ENCODE measurements at regions not wholly inside any gene's neighbourhood (a gene's known extent, or its start where the extent isn't known, plus 50 kb on each side); places are given as distances from the start of the nearest gene placed in this dataset.

DNA sequence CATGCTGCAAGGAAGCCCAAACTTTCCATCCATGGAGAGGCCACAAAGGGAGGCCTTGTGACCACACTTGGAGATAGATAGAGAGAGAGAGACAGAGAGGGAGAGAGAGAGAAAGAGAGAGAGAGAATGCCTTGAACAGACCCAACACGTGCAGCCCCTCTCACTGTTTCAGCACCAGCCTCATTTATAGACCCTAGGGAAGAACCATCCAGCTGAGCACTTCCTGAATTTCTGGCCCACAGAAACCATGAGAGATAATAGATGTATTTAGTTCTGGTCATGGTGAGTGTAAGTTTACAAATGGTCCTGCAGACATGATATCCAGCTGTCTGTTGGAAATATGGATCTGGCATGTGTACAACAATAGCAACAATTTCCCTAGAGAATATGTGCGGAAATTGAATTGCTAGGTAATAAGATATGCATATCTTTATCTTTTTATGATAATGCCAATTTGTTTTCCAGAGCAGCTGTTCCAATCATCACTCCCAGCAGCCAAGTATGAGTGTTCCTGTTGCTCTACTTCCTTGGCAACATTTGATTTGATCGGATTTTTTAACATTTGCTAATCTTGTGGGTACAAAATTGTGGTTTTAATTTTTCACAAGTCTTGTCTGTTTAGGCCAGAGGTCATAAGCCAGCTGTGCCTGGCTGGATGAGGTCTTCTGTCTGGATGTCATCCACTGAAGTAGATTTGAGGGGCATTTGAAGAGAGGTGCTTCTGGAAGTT, 217.3 kb upstream of the IL12B start:
- no peak overlapping the region for H3K4me3 Mint-ChIP-seq
- H3K27me3 Mint-ChIP-seq: peaks cover 16% of the 10 kb centered on the region
- H3K36me3 Mint-ChIP-seq: no peaks in the 10 kb centered on the region
- ATAC-seq: no peak
- H3K4me1 Mint-ChIP-seq: no peaks in the 10 kb centered on the region
- CTCF ChIA-PET: no interaction called here
- no peak for DNase-seq
- H3K9me3 Mint-ChIP-seq (ENCODE audit: low read depth): no peaks in the 10 kb centered on the region
- no peak overlapping the region for H3K27ac Mint-ChIP-seq

DNA sequence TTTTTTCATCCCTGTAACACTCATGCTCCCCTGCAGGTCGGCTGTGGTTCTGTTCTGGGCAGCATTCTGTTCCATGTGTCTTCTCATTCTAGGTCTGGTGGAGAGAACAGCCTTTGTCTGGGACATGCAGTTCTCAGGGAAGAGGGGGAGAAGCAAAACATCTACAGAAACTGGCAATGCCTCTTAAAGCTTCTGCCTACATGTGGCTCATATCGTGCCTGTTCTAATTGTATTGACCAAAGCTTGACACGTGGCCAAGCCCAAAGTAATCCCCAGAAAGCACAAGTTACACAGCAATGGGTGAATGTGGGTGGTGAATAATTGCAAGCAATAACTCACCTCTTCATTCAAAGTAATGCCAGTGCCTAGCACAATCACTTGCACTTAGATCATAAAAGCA, 218.2 kb upstream of the IL12B start:
- DNase-seq (no peak), ATAC-seq (no peak)
- peaks cover 22% of the 10 kb centered on the region for H3K27me3 Mint-ChIP-seq
- H3K9me3 Mint-ChIP-seq (ENCODE audit: low read depth): no peaks in the 10 kb centered on the region
- H3K27ac Mint-ChIP-seq: no peak overlapping the region
- H3K36me3 Mint-ChIP-seq: no peaks in the 10 kb centered on the region
- CTCF ChIA-PET: no interaction called here
- H3K4me1 Mint-ChIP-seq: no peaks in the 10 kb centered on the region
- H3K4me3 Mint-ChIP-seq: no peak overlapping the region

DNA sequence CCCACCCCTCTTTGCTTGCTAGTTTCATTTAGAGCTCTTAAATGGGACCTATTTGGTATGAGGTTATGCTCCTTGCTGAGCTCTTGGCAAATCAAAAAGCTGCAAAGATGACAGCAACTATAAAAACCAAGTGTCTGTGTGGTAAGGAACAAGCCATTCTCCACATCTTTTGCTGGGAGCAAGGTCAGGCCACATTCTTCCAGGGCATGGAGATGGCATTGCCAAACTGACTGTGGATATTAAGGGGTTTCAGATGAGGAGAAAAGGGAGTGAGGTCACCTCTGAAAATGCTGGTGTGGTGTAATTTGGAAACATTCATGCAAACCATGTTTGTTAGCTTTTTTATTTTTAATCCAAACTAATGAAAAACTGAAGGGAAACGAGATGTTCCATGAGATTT, 218.8 kb upstream of the IL12B start:
- no peak overlapping the region for H3K4me3 Mint-ChIP-seq
- DNase-seq: no peak
- H3K4me1 Mint-ChIP-seq: no peaks in the 10 kb centered on the region
- H3K36me3 Mint-ChIP-seq: no peaks in the 10 kb centered on the region
- peaks cover 23% of the 10 kb centered on the region for H3K27me3 Mint-ChIP-seq
- ATAC-seq: no peak
- H3K9me3 Mint-ChIP-seq (ENCODE audit: low read depth): no peaks in the 10 kb centered on the region
- CTCF ChIA-PET: no interaction called here
- H3K27ac Mint-ChIP-seq: no peak overlapping the region

DNA sequence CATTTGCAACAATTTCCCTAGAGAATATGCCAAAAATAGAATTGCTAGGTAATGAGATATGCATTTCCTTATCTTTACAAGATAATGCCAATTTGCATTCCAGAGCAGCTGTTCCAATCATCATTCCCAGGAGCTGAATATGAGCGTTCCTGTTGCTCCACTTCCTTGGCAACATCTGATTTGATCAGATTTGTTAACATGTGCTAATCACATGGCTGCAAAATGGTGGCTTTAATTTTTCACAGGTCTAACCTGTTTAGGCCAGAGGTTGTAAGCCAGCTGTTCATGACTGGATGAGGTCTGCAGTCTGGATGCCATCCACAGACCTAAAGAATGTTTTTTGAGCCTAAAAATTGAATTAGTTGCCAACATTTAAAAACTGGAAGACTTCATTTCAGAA, 220.7 kb upstream of the IL12B start:
- ATAC-seq (no peak), DNase-seq (no peak)
- Mint-ChIP-seq H3K27me3 (peaks cover 30% of the 10 kb centered on the region), H3K27ac (no peak overlapping the region), H3K9me3 (ENCODE audit: low read depth) (no peaks in the 10 kb centered on the region), H3K4me3 (no peak overlapping the region), H3K4me1 (no peaks in the 10 kb centered on the region), H3K36me3 (no peaks in the 10 kb centered on the region)
- CTCF ChIA-PET: no interaction called here

DNA sequence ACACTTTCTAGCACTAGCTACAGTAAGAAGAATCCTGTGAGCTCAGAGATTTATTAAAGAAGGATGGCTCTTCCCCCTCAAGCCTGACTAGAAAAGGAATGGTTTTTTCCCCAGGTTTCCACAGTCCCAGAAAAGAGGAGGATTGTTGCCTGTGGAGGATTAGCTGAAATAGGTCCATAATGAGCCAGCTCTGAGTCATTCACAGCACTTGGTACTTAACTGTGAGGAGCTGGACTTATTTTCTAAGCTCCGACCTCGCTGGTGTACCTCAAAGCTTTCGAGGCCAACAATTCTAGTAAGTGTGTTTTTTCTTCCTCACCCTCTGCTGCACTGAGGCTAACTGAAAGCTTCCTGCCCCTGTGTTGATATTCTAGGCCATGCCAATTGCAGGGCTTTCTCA, 222.5 kb upstream of the IL12B start:
- Mint-ChIP-seq H3K27me3 (peaks cover 30% of the 10 kb centered on the region), H3K27ac (no peak overlapping the region), H3K4me3 (no peak overlapping the region), H3K36me3 (no peaks in the 10 kb centered on the region), H3K4me1 (no peaks in the 10 kb centered on the region), H3K9me3 (ENCODE audit: low read depth) (no peaks in the 10 kb centered on the region)
- no peak for ATAC-seq
- CTCF ChIA-PET: no interaction called here
- no peak for DNase-seq

DNA sequence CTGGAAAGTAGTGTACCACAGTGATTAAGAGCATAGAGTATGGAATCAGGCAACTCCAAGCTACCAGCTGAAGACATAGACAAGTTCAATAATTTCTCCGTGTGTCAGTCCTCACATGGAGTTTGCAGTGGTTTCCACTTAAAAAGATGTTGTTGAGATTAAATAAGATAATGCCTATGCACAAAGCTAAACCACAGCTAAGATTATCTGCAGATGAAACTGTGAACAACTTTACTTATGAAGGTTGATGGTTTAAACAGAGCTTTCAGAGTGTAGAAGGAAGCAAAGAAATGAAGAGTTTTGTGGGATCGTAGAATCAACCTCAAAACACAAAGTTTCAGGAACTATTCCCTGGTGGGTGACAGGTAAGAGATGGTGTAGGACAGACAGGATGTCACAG, 223.5 kb upstream of the IL12B start:
- ATAC-seq (no peak), DNase-seq (no peak)
- H3K9me3 Mint-ChIP-seq (ENCODE audit: low read depth): no peaks in the 10 kb centered on the region
- H3K4me3 Mint-ChIP-seq: no peak overlapping the region
- H3K36me3 Mint-ChIP-seq: no peaks in the 10 kb centered on the region
- H3K27me3 Mint-ChIP-seq: peaks cover 26% of the 10 kb centered on the region
- CTCF ChIA-PET: no interaction called here
- no peaks in the 10 kb centered on the region for H3K4me1 Mint-ChIP-seq
- H3K27ac Mint-ChIP-seq: no peak overlapping the region

DNA sequence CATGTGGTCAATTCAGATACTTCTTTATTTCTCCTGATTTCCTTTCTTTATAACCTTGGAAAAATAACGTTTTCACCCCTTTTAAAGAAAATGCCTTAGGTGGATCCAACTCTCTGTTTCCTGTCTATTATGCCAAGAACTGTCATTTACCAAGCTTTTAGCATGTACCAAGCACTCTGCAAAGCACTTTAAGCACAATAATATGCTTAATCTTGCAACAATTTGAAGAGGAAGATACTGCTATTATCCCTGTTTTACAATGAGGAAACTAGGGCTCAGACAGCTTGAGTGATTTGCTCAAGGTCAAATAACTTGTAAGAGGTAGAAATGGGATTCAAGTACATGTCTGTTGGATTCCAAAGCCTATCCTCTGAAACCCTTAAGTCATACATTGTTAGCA, 224.8 kb upstream of the IL12B start:
- H3K9me3 Mint-ChIP-seq (ENCODE audit: low read depth): no peaks in the 10 kb centered on the region
- no peak for ATAC-seq
- no peak overlapping the region for H3K4me3 Mint-ChIP-seq
- no peak overlapping the region for H3K27ac Mint-ChIP-seq
- H3K36me3 Mint-ChIP-seq: no peaks in the 10 kb centered on the region
- no peaks in the 10 kb centered on the region for H3K4me1 Mint-ChIP-seq
- DNase-seq: no peak
- peaks cover 26% of the 10 kb centered on the region for H3K27me3 Mint-ChIP-seq
- CTCF ChIA-PET: no interaction called here

DNA sequence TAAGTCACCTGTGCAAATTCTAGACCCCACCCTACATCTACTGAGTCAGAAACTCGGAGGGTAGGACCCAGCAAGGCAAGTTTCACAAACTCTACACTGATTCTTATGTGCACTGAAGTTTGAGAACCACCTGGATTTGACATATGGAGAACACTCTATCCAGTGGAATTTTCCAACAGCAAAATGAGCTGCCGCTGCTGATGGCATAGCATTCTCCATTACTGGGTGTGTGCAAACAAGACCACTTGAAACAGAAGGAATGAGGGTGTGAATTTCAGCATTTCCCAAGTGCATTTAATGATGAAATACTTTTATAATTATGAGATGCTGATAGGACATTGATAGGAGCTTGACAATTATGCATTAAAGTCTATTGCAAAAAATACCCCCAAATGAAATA, 229.1 kb upstream of the IL12B start:
- no peak for ATAC-seq
- H3K9me3 Mint-ChIP-seq (ENCODE audit: low read depth): no peaks in the 10 kb centered on the region
- CTCF ChIA-PET: no interaction called here
- H3K27ac Mint-ChIP-seq: no peak overlapping the region
- no peak overlapping the region for H3K4me3 Mint-ChIP-seq
- no peaks in the 10 kb centered on the region for H3K4me1 Mint-ChIP-seq
- DNase-seq: no peak
- peaks cover 29% of the 10 kb centered on the region for H3K27me3 Mint-ChIP-seq
- H3K36me3 Mint-ChIP-seq: no peaks in the 10 kb centered on the region

DNA sequence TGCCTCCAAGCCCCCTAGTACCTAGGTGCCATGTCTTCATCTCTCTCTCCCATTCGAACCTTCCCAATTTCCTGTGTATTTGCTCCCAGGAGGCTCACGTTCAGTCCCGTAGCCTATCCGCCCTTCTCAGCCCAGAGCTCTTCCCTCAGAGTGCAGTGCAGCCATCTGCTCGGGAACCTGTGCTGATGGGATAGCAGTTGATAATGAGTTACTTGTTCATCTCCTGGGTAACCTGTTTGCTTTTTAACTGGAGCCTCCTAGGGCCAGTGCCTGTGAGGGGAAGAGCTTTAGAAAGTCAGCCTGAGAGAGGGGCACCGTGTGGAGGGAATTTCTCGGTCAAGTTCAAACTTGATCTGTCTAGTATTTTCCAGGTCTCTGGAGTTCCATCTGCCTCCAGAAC, 229.8 kb upstream of the IL12B start:
- no peak for ATAC-seq
- Mint-ChIP-seq H3K27ac (no peak overlapping the region), H3K36me3 (no peaks in the 10 kb centered on the region), H3K4me1 (no peaks in the 10 kb centered on the region), H3K27me3 (peaks cover 25% of the 10 kb centered on the region), H3K4me3 (no peak overlapping the region), H3K9me3 (ENCODE audit: low read depth) (no peaks in the 10 kb centered on the region)
- DNase-seq: no peak
- CTCF ChIA-PET: no interaction called here

DNA sequence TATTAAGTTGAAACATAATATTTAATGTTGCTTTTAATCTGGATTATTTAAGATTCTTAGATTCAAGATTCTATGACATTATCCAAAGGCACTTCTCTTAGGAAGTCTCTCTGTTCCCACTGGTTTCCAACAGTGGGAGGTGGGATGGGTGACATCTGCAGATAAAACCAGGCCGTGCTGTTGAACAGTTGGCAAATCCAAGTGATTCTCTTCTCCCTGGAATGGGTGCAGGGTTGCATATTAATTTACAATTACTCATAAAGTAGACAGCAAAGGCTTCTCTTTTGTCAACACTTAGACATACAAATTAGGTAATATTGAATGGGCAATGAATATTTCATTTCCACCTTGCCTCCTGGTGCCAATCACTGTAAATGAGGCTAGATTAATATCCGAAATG, 233.7 kb upstream of the IL12B start:
- peaks cover 26% of the 10 kb centered on the region for H3K27me3 Mint-ChIP-seq
- H3K36me3 Mint-ChIP-seq: no peaks in the 10 kb centered on the region
- ATAC-seq (no peak), DNase-seq (no peak)
- H3K9me3 Mint-ChIP-seq (ENCODE audit: low read depth): no peaks in the 10 kb centered on the region
- no peaks in the 10 kb centered on the region for H3K4me1 Mint-ChIP-seq
- no peak overlapping the region for H3K27ac Mint-ChIP-seq
- CTCF ChIA-PET: no interaction called here
- H3K4me3 Mint-ChIP-seq: no peak overlapping the region

DNA sequence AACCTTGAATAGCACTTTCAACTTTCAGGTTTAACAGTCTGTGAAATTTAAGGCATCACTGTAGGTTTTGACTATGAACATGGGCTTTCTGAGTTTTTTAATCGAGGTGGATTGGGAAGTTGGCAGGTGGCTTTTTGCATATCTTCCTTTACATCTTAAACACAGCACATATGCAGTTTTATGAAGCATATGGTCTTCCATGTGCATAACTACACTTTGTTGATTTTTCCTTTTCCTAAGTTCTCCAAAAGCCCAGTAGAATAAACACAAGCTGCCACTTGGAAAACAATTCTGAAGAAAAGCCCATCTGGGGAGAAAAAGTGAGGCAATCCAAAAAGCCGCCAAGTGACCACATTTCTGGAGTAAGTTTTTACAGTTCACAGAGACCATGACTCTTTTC, 236.5 kb upstream of the IL12B start:
- H3K9me3 Mint-ChIP-seq (ENCODE audit: low read depth): no peaks in the 10 kb centered on the region
- DNase-seq (no peak), ATAC-seq (no peak)
- no peaks in the 10 kb centered on the region for H3K36me3 Mint-ChIP-seq
- no peak overlapping the region for H3K4me3 Mint-ChIP-seq
- peaks cover 18% of the 10 kb centered on the region for H3K27me3 Mint-ChIP-seq
- H3K4me1 Mint-ChIP-seq: no peaks in the 10 kb centered on the region
- CTCF ChIA-PET: no interaction called here
- H3K27ac Mint-ChIP-seq: no peak overlapping the region

DNA sequence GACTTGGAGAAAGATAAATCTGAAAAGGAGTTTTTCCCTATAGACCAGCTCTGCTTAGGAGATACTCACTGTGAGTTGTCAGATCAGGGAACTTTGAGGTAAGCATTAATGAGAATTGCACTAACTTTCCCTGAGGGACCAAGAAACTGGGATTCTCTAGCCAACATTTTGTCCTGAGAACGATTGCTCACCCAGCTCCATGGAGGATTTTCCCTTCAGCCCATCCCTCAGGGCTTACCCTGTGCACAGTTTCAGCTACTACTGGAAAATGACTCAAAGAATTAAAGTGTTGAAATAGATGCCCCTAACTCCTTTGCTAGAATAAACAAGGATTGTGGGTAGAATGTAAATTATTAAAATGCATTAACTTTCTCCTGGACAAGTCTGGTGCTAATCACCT, 237.2 kb upstream of the IL12B start:
- Mint-ChIP-seq H3K27me3 (peaks cover 13% of the 10 kb centered on the region), H3K36me3 (no peaks in the 10 kb centered on the region), H3K4me3 (no peak overlapping the region), H3K4me1 (no peaks in the 10 kb centered on the region), H3K9me3 (ENCODE audit: low read depth) (no peaks in the 10 kb centered on the region), H3K27ac (no peak overlapping the region)
- CTCF ChIA-PET: no interaction called here
- DNase-seq: no peak
- no peak for ATAC-seq

DNA sequence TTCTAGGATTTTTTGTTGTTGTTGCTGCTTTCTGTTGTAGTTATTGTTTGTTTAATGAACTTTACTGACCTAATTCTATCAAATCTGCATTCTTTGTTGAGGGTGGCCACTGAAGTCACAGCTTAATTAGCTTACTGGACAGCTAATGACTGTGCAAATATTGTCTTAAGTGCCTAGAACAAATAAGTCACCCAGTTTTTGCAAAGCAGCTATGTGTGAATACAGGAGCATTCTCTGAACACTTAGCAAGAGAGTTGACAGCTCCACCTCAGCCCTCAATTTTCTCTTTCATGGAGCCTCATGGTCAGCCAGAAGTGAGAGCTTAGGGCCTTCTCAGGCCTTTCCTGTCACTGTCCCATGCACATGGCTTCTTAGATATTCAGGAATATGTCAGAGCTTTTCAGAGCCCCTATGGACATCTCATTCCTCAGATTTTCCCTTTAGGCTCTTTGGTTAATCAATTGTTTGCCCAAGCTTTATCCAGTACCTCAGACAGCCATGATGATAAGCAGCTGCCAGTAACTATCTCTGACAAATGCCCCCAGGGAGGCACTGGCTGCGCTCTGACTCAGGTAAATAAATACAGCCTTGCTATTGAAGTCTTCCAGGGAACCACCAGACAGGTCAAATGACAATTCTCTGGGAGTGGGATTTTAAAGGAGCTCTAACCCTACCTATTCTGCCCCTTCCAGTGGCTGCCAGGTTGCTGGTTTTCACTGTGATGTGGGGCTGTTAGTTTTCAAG, 241.4 kb upstream of the IL12B start:
- Mint-ChIP-seq H3K4me3 (no peak overlapping the region), H3K9me3 (ENCODE audit: low read depth) (no peaks in the 10 kb centered on the region), H3K36me3 (no peaks in the 10 kb centered on the region), H3K4me1 (no peaks in the 10 kb centered on the region), H3K27me3 (peaks cover 11% of the 10 kb centered on the region), H3K27ac (no peak overlapping the region)
- CTCF ChIA-PET: interaction anchor here (0.6 kb wide), 1 partner anchor 56 kb away, joined by 3 read pairs; no protein-coding TSS in a partner anchor
- DNase-seq: no peak
- no peak for ATAC-seq

DNA sequence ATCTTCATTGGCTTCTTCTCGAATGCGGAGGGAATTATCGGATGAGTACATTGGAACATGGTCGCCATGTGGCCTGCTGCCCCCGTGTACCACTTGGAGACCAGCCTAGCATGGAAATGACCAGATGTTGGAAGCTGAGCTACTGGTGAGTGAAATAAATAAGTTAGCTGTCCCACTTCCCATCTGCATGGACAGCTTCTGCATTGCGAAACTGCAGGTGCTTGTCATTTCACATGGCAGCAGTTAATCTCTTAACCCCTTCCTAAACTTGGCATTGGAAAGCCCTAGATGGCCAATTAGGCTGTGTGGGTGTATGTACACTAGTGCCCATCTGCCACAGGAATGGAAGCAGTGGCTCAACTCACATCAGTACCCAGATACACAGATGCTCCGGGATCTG, 246.6 kb upstream of the IL12B start:
- H3K4me1 Mint-ChIP-seq: no peaks in the 10 kb centered on the region
- no peak overlapping the region for H3K27ac Mint-ChIP-seq
- H3K36me3 Mint-ChIP-seq: no peaks in the 10 kb centered on the region
- ATAC-seq: no peak
- no peak overlapping the region for H3K4me3 Mint-ChIP-seq
- peaks cover 2% of the 10 kb centered on the region for H3K27me3 Mint-ChIP-seq
- CTCF ChIA-PET: no interaction called here
- DNase-seq: no peak
- H3K9me3 Mint-ChIP-seq (ENCODE audit: low read depth): no peaks in the 10 kb centered on the region
